ENCODE measurements at regions not wholly inside any gene's neighbourhood (a gene's known extent, or its start where the extent isn't known, plus 50 kb on each side); places are given as distances from the start of the nearest gene placed in this dataset.

- no peak for DNase-seq
Observed at GRCh38 chr11:91209306-91209705, 986.5 kb upstream of the CHORDC1 start.

- DNase-seq, result no peak
Observed at GRCh38 chr11:91199866-91200265, 977.0 kb upstream of the CHORDC1 start.

GRCh38 chr11:91194546-91194945, 971.7 kb upstream of the CHORDC1 start:
- DNase-seq, result no peak

GRCh38 chr11:91188484-91188883, 965.6 kb upstream of the CHORDC1 start:
- no peak for DNase-seq

- no peak for DNase-seq
Observed at GRCh38 chr11:91187314-91187713, 964.5 kb upstream of the CHORDC1 start.

- no peak for DNase-seq
Observed at GRCh38 chr11:91178366-91178765, 955.5 kb upstream of the CHORDC1 start.

- no peak for DNase-seq
Observed at GRCh38 chr11:91174734-91175133, 951.9 kb upstream of the CHORDC1 start.

- DNase-seq, result no peak
Observed at GRCh38 chr11:91174193-91174592, 951.3 kb upstream of the CHORDC1 start.

- no peak for DNase-seq
Observed at GRCh38 chr11:91173701-91174100, 950.9 kb upstream of the CHORDC1 start.

GRCh38 chr11:91170711-91171110, 947.9 kb upstream of the CHORDC1 start:
- no peak for DNase-seq

GRCh38 chr11:91164452-91164822, 941.6 kb upstream of the CHORDC1 start:
- DNase-seq, result no peak

- DNase-seq, result peak; percentile 22
Observed at GRCh38 chr11:91163619-91164451, 941.0 kb upstream of the CHORDC1 start.

GRCh38 chr11:91160661-91161060, 937.8 kb upstream of the CHORDC1 start:
- DNase-seq, result no peak

- DNase-seq, result no peak
Observed at GRCh38 chr11:91158891-91159537, 936.2 kb upstream of the CHORDC1 start.

- DNase-seq, result no peak
Observed at GRCh38 chr11:91158297-91158696, 935.4 kb upstream of the CHORDC1 start.

GRCh38 chr11:91156041-91156440, 933.2 kb upstream of the CHORDC1 start:
- DNase-seq, result no peak

GRCh38 chr11:91147885-91148284, 925.0 kb upstream of the CHORDC1 start:
- no peak for DNase-seq

- DNase-seq, result no peak
Observed at GRCh38 chr11:91141655-91142054, 918.8 kb upstream of the CHORDC1 start.

- no peak for DNase-seq
Observed at GRCh38 chr11:91136631-91137030, 913.8 kb upstream of the CHORDC1 start.

GRCh38 chr11:91133361-91133760, 910.5 kb upstream of the CHORDC1 start:
- no peak for DNase-seq

- no peak for DNase-seq
Observed at GRCh38 chr11:91129596-91129995, 906.7 kb upstream of the CHORDC1 start.

- DNase-seq, result no peak
Observed at GRCh38 chr11:91124363-91124762, 901.5 kb upstream of the CHORDC1 start.

- DNase-seq, result no peak
Observed at GRCh38 chr11:91115116-91115515, 892.3 kb upstream of the CHORDC1 start.

- DNase-seq, result no peak
Observed at GRCh38 chr11:91104237-91104636, 881.4 kb upstream of the CHORDC1 start.

- no peak for DNase-seq
Observed at GRCh38 chr11:91100427-91100826, 877.6 kb upstream of the CHORDC1 start.

All from femur (tissue), 1 donor.